Muscle layer of duodenum (tissue), 2 donors: ENCODE measurements at regions not wholly inside any gene's neighbourhood (a gene's known extent, or its start where the extent isn't known, plus 50 kb on each side); places are given as distances from the start of the nearest gene placed in this dataset.

Experiments used
- H3K27ac ChIP-seq: one replicate; pipeline ENCODE4 v1.7.0; 2013; ENCODE audit warnings: mild to moderate bottlenecking, low read length
- H3K27me3 ChIP-seq: one replicate; pipeline ENCODE4 v1.7.0; 2013; ENCODE audit warnings: low read depth, mild to moderate bottlenecking, control low read depth, low read length
- H3K36me3 ChIP-seq, 2 donors: one replicate each; pipeline ENCODE4 v1.7.0; 2013; ENCODE audit warnings: low read length in 2 of 2, control low read depth in 1 of 2, mild to moderate bottlenecking in 1 of 2; ENCODE audit not compliant: insufficient read depth in 2 of 2, control insufficient read depth in 1 of 2
- H3K4me1 ChIP-seq, 2 donors: one replicate each; pipeline ENCODE4 v1.7.0; 2013; ENCODE audit warnings: low read length in 2 of 2, mild to moderate bottlenecking in 2 of 2, control low read depth in 1 of 2, moderate library complexity in 1 of 2; ENCODE audit not compliant: insufficient read depth in 2 of 2, control insufficient read depth in 1 of 2
- H3K4me3 ChIP-seq, 2 donors: one replicate each; pipeline ENCODE4 v1.7.0; 2013; ENCODE audit warnings: low read length in 2 of 2, low read depth in 1 of 2, mild to moderate bottlenecking in 1 of 2
- H3K9me3 ChIP-seq, 2 donors: one replicate each; pipeline ENCODE4 v1.7.0; 2013; ENCODE audit warnings: low read length in 2 of 2, control low read depth in 1 of 2, mild to moderate bottlenecking in 1 of 2; ENCODE audit not compliant: control insufficient read depth in 1 of 2
- donor health status: healthy.

GRCh38 chr16:87250431-87250960 is 66.7 kb downstream of the C16orf95 start:
- H3K27ac ChIP-seq, result no peak overlapping the region
- no peaks in the 10 kb centered on the region for H3K9me3 ChIP-seq
- no peaks in the 10 kb centered on the region for H3K4me1 ChIP-seq
- no peaks in the 10 kb centered on the region for H3K36me3 ChIP-seq
- no peaks in the 10 kb centered on the region for H3K27me3 ChIP-seq
- no peak overlapping the region for H3K4me3 ChIP-seq

- no peaks in the 10 kb centered on the region for H3K27me3 ChIP-seq
- H3K4me3 ChIP-seq, result no peak overlapping the region
- H3K27ac ChIP-seq, result no peak overlapping the region
- H3K36me3 ChIP-seq, result no peaks in the 10 kb centered on the region
- no peaks in the 10 kb centered on the region for H3K4me1 ChIP-seq
- no peaks in the 10 kb centered on the region for H3K9me3 ChIP-seq
Measured at GRCh38 chr16:87252269-87252970, 64.8 kb downstream of the C16orf95 start.
